H9 (cell line): ENCODE measurements at regions not wholly inside any gene's neighbourhood (a gene's known extent, or its start where the extent isn't known, plus 50 kb on each side); places are given as distances from the start of the nearest gene placed in this dataset.

ENCODE experiments used
- DNase-seq: peaks from one replicate; pipeline ENCODE4 v3.0.0-alpha.2; 2017
- H2AFZ ChIP-seq: one replicate; pipeline ENCODE4 v1.6.1; 2013; ENCODE audit warnings: mild to moderate bottlenecking, low read length, control low read depth, moderate library complexity
- H2AK5ac ChIP-seq: 2 replicates; pipeline ENCODE4 v1.6.1; 2013; ENCODE audit warnings: low read length, control low read depth, mixed read lengths; ENCODE audit not compliant: insufficient read length
- H2BK120ac ChIP-seq: one replicate; pipeline ENCODE4 v1.6.1; 2013; ENCODE audit warnings: low read depth, mild to moderate bottlenecking, low read length, control low read depth, inconsistent platforms; ENCODE audit not compliant: poor library complexity, severe bottlenecking
- H2BK12ac ChIP-seq: 2 replicates; pipeline ENCODE4 v1.6.1; 2013; ENCODE audit warnings: low read length, control low read depth, mixed read lengths, low read depth; ENCODE audit not compliant: insufficient read length
- H2BK15ac ChIP-seq: 2 replicates; pipeline ENCODE4 v1.6.1; 2013; ENCODE audit warnings: low read depth, low read length, control low read depth
- H2BK20ac ChIP-seq: one replicate; pipeline ENCODE4 v1.6.1; 2013; ENCODE audit warnings: low read depth, mild to moderate bottlenecking, low read length, control low read depth, inconsistent platforms; ENCODE audit not compliant: poor library complexity, severe bottlenecking
- H2BK5ac ChIP-seq: 2 replicates; pipeline ENCODE4 v1.6.1; 2013; ENCODE audit warnings: low read length, control low read depth, mixed read lengths; ENCODE audit not compliant: insufficient read length
- H3K14ac ChIP-seq: 2 replicates; pipeline ENCODE4 v1.6.1; 2013; ENCODE audit warnings: low read length, control low read depth; ENCODE audit not compliant: insufficient read depth
- H3K18ac ChIP-seq: 2 replicates; pipeline ENCODE4 v1.6.1; 2013; ENCODE audit warnings: low read depth, mild to moderate bottlenecking, mixed read lengths, low read length, control low read depth; ENCODE audit not compliant: insufficient read length
- H3K23ac ChIP-seq: 2 replicates; pipeline ENCODE4 v1.6.1; 2013; ENCODE audit warnings: low read length, control low read depth, mixed read lengths, low read depth; ENCODE audit not compliant: insufficient read length
- H3K23me2 ChIP-seq: 2 replicates; pipeline ENCODE4 v1.6.1; 2013; ENCODE audit warnings: low read depth, mild to moderate bottlenecking, mixed read lengths, low read length, control low read depth; ENCODE audit not compliant: insufficient read length, poor library complexity, severe bottlenecking
- H3K27ac ChIP-seq: 2 replicates; pipeline ENCODE4 v1.5.1; 2013; ENCODE audit warnings: low read length, control low read depth, mixed read lengths, low read depth; ENCODE audit not compliant: insufficient read length
- H3K27me3 ChIP-seq: 2 replicates; pipeline ENCODE4 v1.6.1; 2013; ENCODE audit warnings: low read length, control low read depth, inconsistent platforms; ENCODE audit not compliant: insufficient read depth
- H3K4ac ChIP-seq: 2 replicates; pipeline ENCODE4 v1.6.1; 2013; ENCODE audit warnings: low read depth, mild to moderate bottlenecking, control low read depth, inconsistent platforms, low read length, moderate library complexity
- H3K4me1 ChIP-seq: 2 replicates; pipeline ENCODE4 v1.6.1; 2013; ENCODE audit warnings: low read length, control low read depth, inconsistent platforms; ENCODE audit not compliant: insufficient read depth
- H3K4me2 ChIP-seq: 2 replicates; pipeline ENCODE4 v1.6.1; 2013; ENCODE audit warnings: low read length, control low read depth, mixed read lengths; ENCODE audit not compliant: insufficient read length, insufficient read depth
- H3K56ac ChIP-seq: 2 replicates; pipeline ENCODE4 v1.6.1; 2013; ENCODE audit warnings: low read depth, mild to moderate bottlenecking, mixed read lengths, low read length, control low read depth; ENCODE audit not compliant: insufficient read length
- H3K79me1 ChIP-seq: 2 replicates; pipeline ENCODE4 v1.6.1; 2013; ENCODE audit warnings: low read depth, mild to moderate bottlenecking, moderate library complexity, low read length, control low read depth, inconsistent platforms; ENCODE audit not compliant: insufficient read depth, poor library complexity, severe bottlenecking
- H3K79me2 ChIP-seq: 2 replicates; pipeline ENCODE4 v1.6.1; 2013; ENCODE audit warnings: low read length, control low read depth, inconsistent platforms; ENCODE audit not compliant: insufficient read depth
- H3K9ac ChIP-seq: 2 replicates; pipeline ENCODE4 v1.6.1; 2013; ENCODE audit warnings: low read length, control low read depth, mixed read lengths; ENCODE audit not compliant: insufficient read length; ENCODE audit errors: extremely low read depth
- H3K9me3 ChIP-seq: one replicate; pipeline ENCODE4 v1.6.1; 2013; ENCODE audit warnings: low read depth, low read length, inconsistent platforms; ENCODE audit not compliant: control insufficient read depth
- H3T11ph ChIP-seq: one replicate; pipeline ENCODE4 v1.6.1; 2013; ENCODE audit warnings: mild to moderate bottlenecking, low read length, control low read depth, inconsistent platforms
- H4K20me1 ChIP-seq: one replicate; pipeline ENCODE4 v1.6.1; 2013; ENCODE audit not compliant: control insufficient read depth, insufficient read length, insufficient read depth
- H4K5ac ChIP-seq: 2 replicates; pipeline ENCODE4 v1.6.1; 2013; ENCODE audit warnings: low read depth, mild to moderate bottlenecking, mixed read lengths, low read length, control low read depth; ENCODE audit not compliant: insufficient read length
- H4K8ac ChIP-seq: replicated peaks from 2 replicates; pipeline ENCODE4 v1.6.1; 2013; ENCODE audit warnings: low read length, control low read depth, mixed read lengths, low read depth; ENCODE audit not compliant: insufficient read length
- H4K91ac ChIP-seq: 2 replicates; pipeline ENCODE4 v1.6.1; 2013; ENCODE audit warnings: low read depth, mild to moderate bottlenecking, moderate library complexity, mixed read lengths, low read length, control low read depth; ENCODE audit not compliant: insufficient read length
- H3K27ac Mint-ChIP-seq, 3 experiments: 2 replicates in 2 of 3; 3 replicates in 1 of 3; pipeline ENCODE4 v1.8.0; 2020 to 2021; ENCODE audit warnings: mixed read lengths in 3 of 3, mild to moderate bottlenecking in 1 of 3, moderate library complexity in 1 of 3
- H3K27me3 Mint-ChIP-seq: 2 replicates; pipeline ENCODE4 v1.8.0; 2021; ENCODE audit warnings: low read depth, mild to moderate bottlenecking, moderate library complexity, mixed read lengths
- H3K36me3 Mint-ChIP-seq, 3 experiments: 2 replicates in 2 of 3; 3 replicates in 1 of 3; pipeline ENCODE4 v1.8.0; 2020 to 2021; ENCODE audit warnings: low read depth in 3 of 3, mixed read lengths in 3 of 3; ENCODE audit not compliant: insufficient read depth in 1 of 3
- H3K4me1 Mint-ChIP-seq, 2 experiments: 2 replicates each; pipeline ENCODE4 v1.8.0; 2020; ENCODE audit warnings: mixed read lengths in 2 of 2
- H3K4me3 Mint-ChIP-seq, 2 experiments: 2 replicates in 1 of 2; 3 replicates in 1 of 2; pipeline ENCODE4 v1.8.0; 2020 to 2021; ENCODE audit warnings: mild to moderate bottlenecking in 2 of 2, mixed read lengths in 2 of 2, moderate library complexity in 1 of 2
- H3K9me3 Mint-ChIP-seq, 2 experiments: 2 replicates in 1 of 2; 3 replicates in 1 of 2; pipeline ENCODE4 v1.8.0; 2020; ENCODE audit warnings: mild to moderate bottlenecking in 2 of 2, mixed read lengths in 2 of 2, moderate library complexity in 1 of 2
- CTCF ChIP-seq: fragments of 200-600 bp; sonication (generic); conservative IDR thresholded peaks from 3 replicates; pipeline ENCODE4 v1.8.0; 2021; ENCODE audit warnings: antibody characterized with exemption, mild to moderate bottlenecking
- WGBS: extraction: QIAGEN DNeasy Blood & Tissue Kit; methylation state at CpG from one replicate; pipeline ENCODE4 v1.1.7; 2013; ENCODE audit warnings: missing lambda C conversion rate, low lambda C conversion rate, mixed read lengths; ENCODE audit not compliant: insufficient read length; ENCODE audit errors: extremely low coverage; 5-methylcytosine and 5-hydroxymethylcytosine counted together

- H4K20me1 ChIP-seq: no peaks in the 10 kb centered on the region
- no peak overlapping the region for H3K9ac ChIP-seq
- no peak overlapping the region for H2BK120ac ChIP-seq
- H3K4me2 ChIP-seq: no peak overlapping the region
- H2BK20ac ChIP-seq: no peak overlapping the region
- H2BK15ac ChIP-seq: no peak overlapping the region
- Mint-ChIP-seq H3K9me3 (no peaks in the 10 kb centered on the region), H3K36me3 (no peaks in the 10 kb centered on the region), H3K27ac (no peak overlapping the region), H3K4me3 (no peak overlapping the region), H3K4me1 (peaks cover 6 to 13% of the 10 kb centered on the region in 2 experiments), H3K27me3 (no peaks in the 10 kb centered on the region)
- H3K27ac ChIP-seq: no peak overlapping the region
- H3K27me3 ChIP-seq: no peaks in the 10 kb centered on the region
- H3K4me1 ChIP-seq: no peaks in the 10 kb centered on the region
- H3K79me1 ChIP-seq: no peaks in the 10 kb centered on the region
- no peak overlapping the region for H3T11ph ChIP-seq
- no peak overlapping the region for H2BK12ac ChIP-seq
- TF ChIP-seq CTCF: no peak
- H3K79me2 ChIP-seq: no peaks in the 10 kb centered on the region
- H3K23me2 ChIP-seq: no peaks in the 10 kb centered on the region
- no peak overlapping the region for H4K91ac ChIP-seq
- H2BK5ac ChIP-seq: no peak overlapping the region
- H2AFZ ChIP-seq: no peak overlapping the region
- no peak overlapping the region for H2AK5ac ChIP-seq
- H3K23ac ChIP-seq: no peak overlapping the region
- H3K14ac ChIP-seq: no peak overlapping the region
- no peak overlapping the region for H4K8ac ChIP-seq
- DNase-seq: no peak
- no peak overlapping the region for H3K18ac ChIP-seq
- no CpG with 5 or more reads among the region's 1 CpG for WGBS
- no peak overlapping the region for H3K4ac ChIP-seq
- H4K5ac ChIP-seq: no peak overlapping the region
- H3K9me3 ChIP-seq: no peaks in the 10 kb centered on the region
- no peak overlapping the region for H3K56ac ChIP-seq
Observed at GRCh38 chr10:105914432-105914831, 1250.1 kb downstream of the SORCS1 start.
